ENCODE measurements at regions not wholly inside any gene's neighbourhood (a gene's known extent, or its start where the extent isn't known, plus 50 kb on each side); places are given as distances from the start of the nearest gene placed in this dataset.
A peak's percentile ranks its signal among the peaks of the same experiment; 100 is the strongest.

DNA sequence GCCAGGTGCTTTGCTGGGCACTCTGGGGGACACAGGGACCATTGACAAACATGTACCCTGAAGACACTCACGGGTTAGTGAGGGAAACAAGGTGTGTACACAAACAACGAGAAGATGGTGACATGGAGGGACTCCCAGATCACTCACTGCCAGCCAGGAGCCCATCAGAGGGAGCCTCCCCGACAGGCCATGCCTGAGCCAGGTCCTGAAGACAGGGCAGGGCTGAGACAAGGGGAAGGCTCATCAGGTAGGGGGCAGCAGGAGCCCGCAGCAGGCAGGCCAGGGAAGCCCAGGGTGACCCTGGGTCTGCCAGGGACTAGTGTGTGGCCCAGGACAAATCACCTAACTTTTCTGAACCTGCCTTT is 127.9 kb downstream of the BUD13 start:
- ATAC-seq (ENCODE audit: low read depth in 2 of 2) (no peak), DNase-seq (no peak)
- no peak overlapping the region for H3K4me3 Mint-ChIP-seq
- H3K9me3 Mint-ChIP-seq = peaks cover 0 to 4% (median 2%) of the 10 kb centered on the region in 7 donors
- H3K27me3 Mint-ChIP-seq = peaks cover 6 to 33% (median 7%) of the 10 kb centered on the region in 3 donors
- H3K27ac Mint-ChIP-seq = no peak overlapping the region
- H3K36me3 Mint-ChIP-seq = no peaks in the 10 kb centered on the region
- peaks cover 0 to 4% (median 0%) of the 10 kb centered on the region in 3 donors for H3K4me1 Mint-ChIP-seq

DNA sequence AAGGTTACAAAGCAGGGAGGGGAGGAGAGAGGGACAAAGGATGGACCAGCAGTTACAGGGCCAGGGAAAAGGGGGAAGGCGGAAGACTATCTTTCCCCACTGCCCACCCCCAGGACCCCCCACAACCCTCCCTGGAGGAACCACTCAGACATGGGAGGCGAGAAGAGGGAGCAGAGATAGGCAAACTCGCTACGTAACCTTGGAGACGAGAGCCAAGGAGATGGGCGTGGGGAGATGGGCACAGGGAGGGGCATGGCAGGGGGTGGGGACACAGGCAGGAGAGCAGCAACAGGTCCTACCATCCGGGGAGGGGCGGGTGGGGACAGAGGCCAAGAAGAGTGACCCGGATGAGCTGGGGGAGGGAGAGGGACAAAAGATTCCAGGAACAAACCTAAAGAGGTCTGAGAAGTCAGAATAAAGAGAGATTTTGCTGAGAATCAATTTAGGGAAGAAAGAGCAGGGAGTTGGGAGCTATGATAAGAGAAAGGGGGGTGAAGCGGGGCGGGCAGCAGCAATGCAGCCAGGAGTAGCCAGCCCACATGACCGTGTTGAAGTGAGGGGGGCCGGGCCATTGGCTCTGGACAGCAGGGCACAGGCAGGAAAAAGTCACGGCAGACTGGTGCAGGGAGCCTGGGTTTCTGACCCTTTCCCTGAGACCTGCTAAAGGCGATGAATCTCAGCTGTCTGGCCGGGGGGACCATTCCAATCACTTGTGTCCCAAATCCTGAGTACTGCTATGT is 128.4 kb downstream of the BUD13 start:
- Mint-ChIP-seq H3K36me3 (no peaks in the 10 kb centered on the region), H3K4me1 (peaks cover 0 to 4% (median 0%) of the 10 kb centered on the region in 3 donors), H3K9me3 (peaks cover 0 to 4% (median 2%) of the 10 kb centered on the region in 7 donors), H3K4me3 (peak overlapping the region in 1 of 8 donors; percentile 12), H3K27ac (no peak overlapping the region), H3K27me3 (peaks cover 6 to 33% (median 7%) of the 10 kb centered on the region in 3 donors)
- ATAC-seq (ENCODE audit: low read depth in 2 of 2) (no peak), DNase-seq (no peak)

DNA sequence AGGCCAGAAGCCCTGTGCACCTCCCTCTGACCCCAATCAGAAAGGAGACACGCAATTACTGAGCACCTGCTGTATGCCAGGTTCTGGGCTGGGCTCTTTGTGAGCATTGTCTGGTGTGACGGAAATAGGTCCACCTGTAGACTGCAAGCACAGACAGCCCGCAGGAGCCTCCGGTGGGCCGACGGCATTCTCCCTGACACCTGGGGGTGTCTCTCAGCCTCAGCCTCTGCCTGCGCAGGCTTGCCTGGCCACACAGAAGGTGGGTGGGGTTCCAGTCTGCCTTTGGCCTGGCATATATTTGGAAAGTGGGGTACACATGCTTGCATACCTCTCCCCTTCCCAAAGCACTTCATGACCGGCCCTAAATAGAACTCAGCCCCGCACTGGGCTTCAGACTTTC is 129.3 kb downstream of the BUD13 start:
- Mint-ChIP-seq H3K27ac (no peak overlapping the region), H3K36me3 (no peaks in the 10 kb centered on the region), H3K4me1 (peaks cover 0 to 4% (median 0%) of the 10 kb centered on the region in 3 donors), H3K27me3 (peaks cover 6 to 33% (median 7%) of the 10 kb centered on the region in 3 donors), H3K4me3 (no peak overlapping the region), H3K9me3 (peaks cover 0 to 4% (median 2%) of the 10 kb centered on the region in 7 donors)
- ATAC-seq (ENCODE audit: low read depth in 2 of 2) (no peak), DNase-seq (no peak)

DNA sequence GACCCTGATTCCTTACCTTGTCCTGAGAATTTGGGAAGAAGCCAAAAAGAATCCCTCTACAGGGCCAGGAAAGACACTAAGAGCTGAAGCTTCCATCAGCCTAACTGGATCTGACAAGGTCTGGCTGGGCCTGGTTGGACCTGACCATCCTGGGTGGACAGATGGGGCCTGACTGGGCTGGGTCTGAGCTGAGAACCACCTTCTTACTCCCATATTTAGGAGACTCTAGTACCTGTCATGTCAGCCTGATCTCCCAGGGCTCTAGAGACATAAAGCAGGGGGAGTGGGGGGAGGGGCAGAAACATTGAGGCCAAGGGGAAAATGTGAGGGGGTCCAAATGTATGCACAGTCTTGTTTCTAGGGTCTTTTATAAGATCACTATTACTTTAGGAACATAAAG is 129.9 kb downstream of the BUD13 start:
- no peak overlapping the region for H3K4me3 Mint-ChIP-seq
- no peaks in the 10 kb centered on the region for H3K36me3 Mint-ChIP-seq
- H3K27ac Mint-ChIP-seq = no peak overlapping the region
- DNase-seq = no peak
- H3K4me1 Mint-ChIP-seq = peaks cover 0 to 4% (median 0%) of the 10 kb centered on the region in 3 donors
- no peak for ATAC-seq (ENCODE audit: low read depth in 2 of 2)
- peaks cover 6 to 33% (median 7%) of the 10 kb centered on the region in 3 donors for H3K27me3 Mint-ChIP-seq
- H3K9me3 Mint-ChIP-seq = peaks cover 0 to 4% (median 2%) of the 10 kb centered on the region in 7 donors

DNA sequence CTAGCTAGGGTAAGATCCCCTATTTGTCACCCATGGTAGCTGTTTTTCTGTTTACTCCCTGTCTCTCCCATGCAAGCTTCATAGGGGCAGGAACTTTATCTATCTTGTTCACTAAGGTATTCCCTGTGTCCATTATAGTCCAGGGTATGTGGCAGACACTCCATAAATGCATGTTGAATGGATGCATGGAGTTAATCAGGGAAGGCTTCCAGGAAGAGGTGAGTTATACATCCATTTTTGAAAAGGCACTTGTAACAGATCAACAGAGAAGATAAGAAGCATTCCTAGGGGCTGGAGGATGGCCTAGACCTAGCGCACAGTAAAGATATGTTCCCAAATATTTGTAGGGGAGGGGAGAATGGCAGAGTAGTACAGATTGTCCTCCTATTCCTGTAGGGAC is 130.3 kb downstream of the BUD13 start:
- peaks cover 0 to 4% (median 0%) of the 10 kb centered on the region in 3 donors for H3K4me1 Mint-ChIP-seq
- no peak overlapping the region for H3K27ac Mint-ChIP-seq
- no peak overlapping the region for H3K4me3 Mint-ChIP-seq
- DNase-seq = no peak
- peaks cover 0 to 4% (median 2%) of the 10 kb centered on the region in 7 donors for H3K9me3 Mint-ChIP-seq
- H3K27me3 Mint-ChIP-seq = peaks cover 4 to 31% (median 6%) of the 10 kb centered on the region in 3 donors
- H3K36me3 Mint-ChIP-seq = no peaks in the 10 kb centered on the region
- ATAC-seq (ENCODE audit: low read depth in 2 of 2) = no peak

DNA sequence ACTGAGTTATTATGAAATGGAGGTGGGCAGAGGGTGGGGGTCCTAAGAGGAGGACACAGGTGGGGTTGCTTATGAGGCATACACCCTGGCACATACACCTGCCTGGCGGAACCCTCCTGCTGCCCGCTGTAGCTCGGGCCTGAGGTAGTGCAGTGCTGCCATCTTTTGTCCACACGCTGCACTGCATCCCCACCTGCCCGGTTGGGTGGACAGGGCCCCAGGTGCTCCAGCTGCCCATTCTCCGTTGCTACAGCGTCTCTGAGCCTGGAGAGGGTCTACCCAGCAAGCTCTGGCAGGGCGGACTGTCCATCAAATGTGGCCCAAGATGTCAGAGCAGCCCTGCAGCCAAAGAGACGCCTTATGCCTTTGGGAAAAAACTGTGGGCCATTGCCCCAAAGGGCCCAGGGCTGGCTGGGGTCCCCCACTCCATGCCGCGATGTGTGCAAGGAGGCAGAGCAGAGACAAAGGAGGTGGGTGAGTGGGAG is 131.2 kb downstream of the BUD13 start:
- Mint-ChIP-seq H3K27me3 (peaks cover 0 to 24% (median 6%) of the 10 kb centered on the region in 3 donors), H3K4me1 (peaks cover 0 to 4% (median 0%) of the 10 kb centered on the region in 3 donors), H3K27ac (no peak overlapping the region), H3K4me3 (no peak overlapping the region), H3K9me3 (peaks cover 0 to 4% (median 1%) of the 10 kb centered on the region in 7 donors), H3K36me3 (no peaks in the 10 kb centered on the region)
- ATAC-seq (ENCODE audit: low read depth in 2 of 2) (no peak), DNase-seq (no peak)

DNA sequence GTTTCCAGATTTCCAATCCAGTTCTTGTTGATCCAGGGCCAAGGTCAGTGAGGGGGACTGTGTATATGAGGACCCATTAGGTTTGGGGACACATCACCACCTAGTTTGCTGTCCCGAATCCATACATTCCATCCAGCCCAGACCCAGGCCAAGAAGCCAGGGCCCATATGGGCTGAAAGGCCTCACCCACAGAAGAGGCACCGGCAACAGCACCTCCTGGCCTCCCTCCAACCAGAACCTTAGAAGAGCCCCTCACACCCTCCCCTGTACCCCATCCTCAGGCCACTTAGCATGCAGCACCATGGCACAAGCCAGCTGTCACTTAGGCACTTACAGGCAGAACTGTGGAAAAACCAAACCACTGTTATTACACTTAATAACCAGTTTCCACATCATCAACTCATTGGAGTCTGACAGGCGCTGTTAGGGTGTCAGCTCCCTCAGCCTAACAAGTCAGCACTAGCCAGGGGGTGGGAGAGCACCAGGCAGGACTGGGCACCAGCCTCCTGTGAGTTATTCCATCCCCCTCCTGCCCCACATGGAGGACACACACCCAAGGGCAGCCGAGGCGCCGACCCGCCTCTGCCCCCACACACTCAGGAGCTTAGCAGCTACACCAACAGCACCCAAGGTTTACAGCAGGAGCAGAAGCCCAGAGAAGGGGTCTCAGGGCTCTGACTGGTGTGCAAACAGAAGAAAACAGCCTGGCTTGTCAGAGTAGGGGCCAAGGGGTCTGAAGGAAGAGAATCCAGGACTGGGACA is 132.0 kb downstream of the BUD13 start:
- Mint-ChIP-seq H3K4me3 (no peak overlapping the region), H3K36me3 (no peaks in the 10 kb centered on the region), H3K27ac (no peak overlapping the region), H3K27me3 (peaks cover 2 to 28% (median 6%) of the 10 kb centered on the region in 3 donors), H3K9me3 (peaks cover 0 to 4% (median 2%) of the 10 kb centered on the region in 7 donors), H3K4me1 (peaks cover 0 to 4% (median 0%) of the 10 kb centered on the region in 3 donors)
- ATAC-seq (ENCODE audit: low read depth in 2 of 2) (no peak), DNase-seq (no peak)

DNA sequence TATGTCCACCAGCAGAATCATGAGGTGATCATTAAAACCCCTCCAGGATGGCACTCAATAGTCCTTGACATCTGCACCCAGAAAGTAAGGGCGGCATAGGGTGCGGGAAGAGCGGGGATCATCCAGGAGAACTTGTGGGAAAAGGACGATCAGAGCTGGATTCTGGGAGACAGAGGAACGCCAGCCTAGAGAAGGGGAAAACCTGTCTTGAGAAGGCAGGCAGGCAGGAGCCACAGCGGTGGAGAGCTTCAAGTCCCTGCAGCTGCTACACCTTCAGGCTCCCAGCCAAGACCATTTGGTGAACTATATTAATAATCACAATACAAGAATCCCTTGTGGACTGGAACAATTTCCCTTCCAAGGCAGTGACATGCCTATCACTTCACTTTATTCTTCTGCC is 134.3 kb downstream of the BUD13 start:
- Mint-ChIP-seq H3K27ac (no peak overlapping the region), H3K36me3 (no peaks in the 10 kb centered on the region), H3K4me3 (no peak overlapping the region), H3K4me1 (no peaks in the 10 kb centered on the region), H3K9me3 (peaks cover 0 to 7% (median 0%) of the 10 kb centered on the region in 7 donors), H3K27me3 (peaks cover 4 to 29% (median 6%) of the 10 kb centered on the region in 3 donors)
- ATAC-seq (ENCODE audit: low read depth in 2 of 2) = no peak
- DNase-seq = no peak

DNA sequence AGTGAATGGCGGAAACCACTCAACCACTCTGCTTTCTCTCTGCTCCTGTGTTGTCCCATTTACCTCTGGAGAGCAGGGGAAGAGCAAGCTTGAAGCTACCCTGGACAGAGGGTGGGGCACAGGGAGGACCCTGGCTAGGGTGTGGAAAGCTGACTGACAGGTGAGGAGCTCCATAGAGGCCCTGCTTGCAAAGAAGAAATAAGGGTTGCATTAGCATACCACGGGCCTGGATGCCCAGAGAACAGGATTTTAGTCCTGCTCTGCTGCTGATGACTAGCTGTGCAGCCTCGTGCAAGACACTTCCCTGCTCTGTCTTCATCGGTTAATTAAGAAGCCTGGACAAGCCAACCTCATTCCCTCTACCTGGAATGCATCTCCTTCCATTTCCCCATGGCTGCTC is 135.0 kb downstream of the BUD13 start:
- DNase-seq = no peak
- no peak overlapping the region for H3K4me3 Mint-ChIP-seq
- ATAC-seq (ENCODE audit: low read depth in 2 of 2) = no peak
- no peaks in the 10 kb centered on the region for H3K36me3 Mint-ChIP-seq
- H3K4me1 Mint-ChIP-seq = no peaks in the 10 kb centered on the region
- peaks cover 4 to 28% (median 6%) of the 10 kb centered on the region in 3 donors for H3K27me3 Mint-ChIP-seq
- no peak overlapping the region for H3K27ac Mint-ChIP-seq
- H3K9me3 Mint-ChIP-seq = peaks cover 0 to 7% (median 0%) of the 10 kb centered on the region in 7 donors

DNA sequence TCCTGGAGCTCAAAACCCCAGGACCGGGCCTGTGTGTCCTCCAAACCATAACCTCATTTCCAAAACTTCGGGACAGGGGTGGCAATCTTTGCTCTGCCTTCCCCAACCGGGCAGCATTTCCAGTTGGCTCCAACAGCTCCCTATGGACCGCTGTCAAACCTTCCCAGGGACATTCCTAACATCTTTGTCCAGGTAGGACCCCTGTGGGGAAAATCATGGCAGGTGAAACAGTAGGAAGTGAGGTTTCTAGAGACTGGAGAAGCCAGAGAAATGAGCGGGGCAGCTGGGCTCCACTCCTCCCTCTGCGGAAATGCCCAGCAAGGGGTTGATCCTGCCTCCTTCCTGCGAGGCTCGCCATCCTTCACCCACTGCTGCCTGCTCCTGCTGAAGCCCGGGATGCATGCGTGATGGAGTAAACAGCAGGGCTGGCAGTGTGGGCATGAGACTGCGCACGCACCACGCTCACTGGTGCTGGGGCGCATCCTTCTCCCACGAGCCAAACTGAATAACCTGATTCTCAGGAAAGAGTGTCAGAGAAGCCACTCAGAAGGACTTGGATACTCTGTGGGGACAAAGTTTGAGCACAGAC is 136.4 kb downstream of the BUD13 start:
- no peaks in the 10 kb centered on the region for H3K36me3 Mint-ChIP-seq

DNA sequence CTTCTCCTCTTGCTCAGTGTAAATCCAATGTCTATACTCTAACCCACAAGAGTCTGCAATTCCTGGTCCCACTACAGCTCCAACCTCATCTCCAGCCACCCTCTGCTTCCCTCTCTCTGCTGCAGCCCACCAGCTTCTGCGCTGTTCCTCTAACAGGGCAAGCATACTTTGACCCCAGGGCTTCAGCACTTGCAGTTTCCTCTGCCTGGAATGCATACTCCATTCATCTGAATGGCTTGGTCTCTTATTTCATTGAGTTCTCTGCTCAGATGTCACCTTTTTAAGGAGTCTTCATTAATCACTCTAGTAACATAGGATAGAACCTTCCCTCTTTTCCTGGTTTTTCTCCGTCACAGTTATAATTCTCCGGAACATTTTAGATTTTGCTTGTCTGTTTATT is 141.6 kb downstream of the BUD13 start:
- Mint-ChIP-seq H3K4me3 (no peak overlapping the region), H3K4me1 (no peaks in the 10 kb centered on the region), H3K27me3 (peaks cover 20 to 23% (median 22%) of the 10 kb centered on the region in 3 donors), H3K36me3 (no peaks in the 10 kb centered on the region), H3K9me3 (peaks cover 3 to 24% (median 12%) of the 10 kb centered on the region in 7 donors), H3K27ac (no peak overlapping the region)
- ATAC-seq (ENCODE audit: low read depth in 2 of 2) = no peak
- DNase-seq = no peak

More for the DNA sequence above, 136.4 kb downstream of the BUD13 start:
- Mint-ChIP-seq H3K4me1 (no peaks in the 10 kb centered on the region), H3K27me3 (peaks cover 4 to 16% (median 7%) of the 10 kb centered on the region in 3 donors), H3K9me3 (peaks cover 0 to 7% (median 0%) of the 10 kb centered on the region in 7 donors), H3K27ac (no peak overlapping the region), H3K4me3 (no peak overlapping the region)
- no peak for ATAC-seq (ENCODE audit: low read depth in 2 of 2)
- DNase-seq = no peak

DNA sequence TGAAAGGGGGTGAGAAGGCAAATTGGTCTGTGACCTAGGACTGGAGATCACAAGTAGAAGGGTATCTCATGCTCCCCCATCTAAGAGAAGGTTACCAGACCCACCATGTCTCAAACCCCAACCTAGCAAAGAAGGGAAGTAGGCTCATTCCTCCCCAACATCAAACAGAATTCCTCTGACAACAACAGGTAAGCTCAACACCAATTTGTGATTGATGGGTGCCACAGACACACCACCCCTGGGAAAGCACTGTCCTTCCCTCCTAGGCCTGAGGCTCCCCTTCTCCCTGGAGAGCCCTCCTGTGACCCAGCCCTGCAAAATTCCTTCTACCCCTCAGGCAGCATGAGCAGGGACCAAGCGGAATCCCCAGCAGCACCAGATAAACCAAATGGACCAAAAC is 154.3 kb downstream of the BUD13 start:
- no peaks in the 10 kb centered on the region for H3K36me3 Mint-ChIP-seq
- H3K27me3 Mint-ChIP-seq = peaks cover 8 to 21% (median 17%) of the 10 kb centered on the region in 3 donors
- no peak overlapping the region for H3K4me3 Mint-ChIP-seq
- peaks cover 0 to 6% (median 3%) of the 10 kb centered on the region in 7 donors for H3K9me3 Mint-ChIP-seq
- DNase-seq (no peak), ATAC-seq (ENCODE audit: low read depth in 2 of 2) (no peak)
- H3K4me1 Mint-ChIP-seq = peaks cover 0 to 8% (median 3%) of the 10 kb centered on the region in 3 donors
- H3K27ac Mint-ChIP-seq = peak overlapping the region in 1 of 6 donors; percentile 38

DNA sequence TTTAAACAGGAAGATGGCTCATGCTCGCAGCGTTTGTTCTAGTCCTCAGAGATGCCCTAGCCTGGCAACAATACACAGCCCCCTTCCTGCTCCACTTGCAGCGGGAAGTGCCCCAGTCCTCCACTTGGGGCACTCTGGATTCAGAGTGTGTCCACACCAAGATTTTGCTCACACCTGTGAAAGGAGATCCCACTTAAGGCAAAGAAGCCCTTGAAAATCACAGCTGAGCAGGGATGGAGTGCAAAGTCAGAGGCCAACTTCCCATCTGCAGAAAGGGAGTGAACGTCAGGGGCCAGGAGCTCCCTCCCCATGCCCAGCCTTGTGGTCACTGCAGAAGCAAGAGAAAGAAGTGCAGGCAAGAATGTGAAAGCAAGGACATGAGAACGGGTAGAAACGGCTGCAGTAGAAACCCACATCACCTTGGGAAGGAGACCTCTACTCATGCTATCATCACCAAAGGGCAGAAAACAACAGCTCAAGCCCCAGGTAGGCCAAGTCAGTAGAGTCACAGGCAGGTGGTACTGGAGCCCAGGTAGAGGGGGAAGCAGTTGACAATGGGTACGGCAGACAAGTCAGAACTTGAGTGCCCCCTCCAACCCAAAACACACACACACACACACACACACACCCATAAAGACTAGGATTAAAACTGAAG is 157.4 kb downstream of the BUD13 start:
- DNase-seq (no peak), ATAC-seq (ENCODE audit: low read depth in 2 of 2) (no peak)
- peak overlapping the region in 1 of 6 donors; percentile 38 for H3K27ac Mint-ChIP-seq
- H3K27me3 Mint-ChIP-seq = peaks cover 11 to 18% (median 11%) of the 10 kb centered on the region in 3 donors
- H3K9me3 Mint-ChIP-seq = peaks cover 0 to 10% (median 0%) of the 10 kb centered on the region in 7 donors
- H3K4me3 Mint-ChIP-seq = no peak overlapping the region
- H3K4me1 Mint-ChIP-seq = peaks cover 0 to 8% (median 3%) of the 10 kb centered on the region in 3 donors
- H3K36me3 Mint-ChIP-seq = no peaks in the 10 kb centered on the region
